Peyer's patch (tissue), 4 donors: ENCODE measurements at regions not wholly inside any gene's neighbourhood (a gene's known extent, or its start where the extent isn't known, plus 50 kb on each side); places are given as distances from the start of the nearest gene placed in this dataset.

Source experiments
- POLR2A ChIP-seq, 2 donors: fragments of 450-650 bp; IDR thresholded peaks; one replicate each; pipeline ENCODE4 v1.5.1; 2017; ENCODE audit warnings: antibody characterized with exemption in 2 of 2, mild to moderate bottlenecking in 2 of 2, moderate library complexity in 2 of 2
- TF ChIP-seq, protein P1 (sequence below), 6 experiments: fragments of 450-650 bp in 4 of 6; fragments of 200-600 bp in 2 of 6; sonication (generic) in 1 of 6; IDR thresholded peaks; one replicate each; pipeline ENCODE4 v1.5.1; 2017 to 2019; ENCODE audit warnings: antibody characterized with exemption in 6 of 6, mild to moderate bottlenecking in 3 of 6, moderate library complexity in 1 of 6

DNA sequence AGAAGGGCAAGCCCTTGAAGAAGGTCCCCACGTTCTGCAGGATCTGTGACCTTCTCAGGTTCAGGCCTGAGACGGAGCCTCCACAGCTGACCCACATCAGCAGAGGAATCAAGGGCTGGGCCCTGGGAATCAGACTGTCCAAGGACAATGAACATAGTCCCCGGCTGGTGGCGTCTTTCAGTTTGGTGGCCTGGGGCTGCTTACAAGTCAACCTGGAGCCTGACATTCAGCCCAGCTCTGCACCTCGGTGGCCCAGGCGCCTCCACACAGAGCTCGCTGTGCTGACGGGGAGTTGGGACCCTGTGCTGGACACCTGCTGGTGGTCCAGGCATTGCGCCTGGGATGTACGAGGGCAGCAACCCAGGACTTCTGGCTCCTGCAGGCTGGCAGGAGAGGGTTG lies 523.5 kb downstream of the TBC1D22A start:
- TF ChIP-seq POLR2A (IDR thresholded peaks at IDR 0.05), result no peak
- TF ChIP-seq, protein P1, sequence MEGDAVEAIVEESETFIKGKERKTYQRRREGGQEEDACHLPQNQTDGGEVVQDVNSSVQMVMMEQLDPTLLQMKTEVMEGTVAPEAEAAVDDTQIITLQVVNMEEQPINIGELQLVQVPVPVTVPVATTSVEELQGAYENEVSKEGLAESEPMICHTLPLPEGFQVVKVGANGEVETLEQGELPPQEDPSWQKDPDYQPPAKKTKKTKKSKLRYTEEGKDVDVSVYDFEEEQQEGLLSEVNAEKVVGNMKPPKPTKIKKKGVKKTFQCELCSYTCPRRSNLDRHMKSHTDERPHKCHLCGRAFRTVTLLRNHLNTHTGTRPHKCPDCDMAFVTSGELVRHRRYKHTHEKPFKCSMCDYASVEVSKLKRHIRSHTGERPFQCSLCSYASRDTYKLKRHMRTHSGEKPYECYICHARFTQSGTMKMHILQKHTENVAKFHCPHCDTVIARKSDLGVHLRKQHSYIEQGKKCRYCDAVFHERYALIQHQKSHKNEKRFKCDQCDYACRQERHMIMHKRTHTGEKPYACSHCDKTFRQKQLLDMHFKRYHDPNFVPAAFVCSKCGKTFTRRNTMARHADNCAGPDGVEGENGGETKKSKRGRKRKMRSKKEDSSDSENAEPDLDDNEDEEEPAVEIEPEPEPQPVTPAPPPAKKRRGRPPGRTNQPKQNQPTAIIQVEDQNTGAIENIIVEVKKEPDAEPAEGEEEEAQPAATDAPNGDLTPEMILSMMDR (IDR thresholded peaks at IDR 0.05), result no peak
